MM.1S (cell line): ENCODE measurements at regions not wholly inside any gene's neighbourhood (a gene's known extent, or its start where the extent isn't known, plus 50 kb on each side); places are given as distances from the start of the nearest gene placed in this dataset.

Experiments used
- DNase-seq: peaks from one replicate; pipeline ENCODE4 v3.0.0-alpha.2; 2015
- H2AFZ ChIP-seq: fragments of 300-600 bp; sonication (generic); 2 replicates; pipeline ENCODE4 v1.6.0; 2016; ENCODE audit warnings: antibody characterized with exemption, low read length
- H3F3A ChIP-seq: fragments of 300-600 bp; sonication (generic); 2 replicates; pipeline ENCODE4 v1.6.1; 2016; ENCODE audit warnings: mild to moderate bottlenecking, antibody characterized with exemption, low read length, moderate library complexity, mixed read lengths; ENCODE audit not compliant: insufficient read depth
- H3K27ac ChIP-seq: fragments of 300-600 bp; sonication (generic); 2 replicates; pipeline ENCODE4 v1.5.1; 2016; ENCODE audit warnings: mild to moderate bottlenecking, low read length
- H3K27me3 ChIP-seq: fragments of 300-600 bp; sonication (generic); replicated peaks from 2 replicates; pipeline ENCODE4 v1.6.0; 2016; ENCODE audit warnings: low read length; ENCODE audit not compliant: insufficient read depth
- H3K36me3 ChIP-seq: fragments of 300-600 bp; sonication (generic); replicated peaks from 2 replicates; pipeline ENCODE4 v1.6.1; 2016; ENCODE audit warnings: mild to moderate bottlenecking, low read length, mixed read lengths; ENCODE audit not compliant: insufficient read depth
- H3K4me1 ChIP-seq: fragments of 300-600 bp; sonication (generic); 2 replicates; pipeline ENCODE4 v1.6.1; 2016; ENCODE audit warnings: low read length, mixed read lengths
- H3K4me2 ChIP-seq: fragments of 300-600 bp; sonication (generic); 2 replicates; pipeline ENCODE4 v1.6.0; 2016; ENCODE audit warnings: low read depth, low read length
- H3K4me3 ChIP-seq: fragments of 300-600 bp; sonication (generic); 2 replicates; pipeline ENCODE4 v1.5.1; 2016; ENCODE audit warnings: low read length, mixed read lengths
- H3K79me2 ChIP-seq: fragments of 300-600 bp; sonication (generic); 2 replicates; pipeline ENCODE4 v1.6.1; 2016; ENCODE audit warnings: mixed run types, low read length, mixed read lengths
- H3K9ac ChIP-seq: fragments of 300-600 bp; sonication (generic); 2 replicates; pipeline ENCODE4 v1.6.1; 2016; ENCODE audit warnings: low read length, mixed read lengths
- H3K9me2 ChIP-seq: fragments of 300-600 bp; sonication (generic); replicated peaks from 2 replicates; pipeline ENCODE4 v1.6.1; 2016; ENCODE audit warnings: mild to moderate bottlenecking, low read length, mixed read lengths; ENCODE audit not compliant: insufficient read depth
- H3K9me3 ChIP-seq: fragments of 300-600 bp; sonication (generic); replicated peaks from 2 replicates; pipeline ENCODE4 v1.6.1; 2016; ENCODE audit warnings: mild to moderate bottlenecking, low read length, mixed read lengths; ENCODE audit not compliant: insufficient read depth
- H4K20me1 ChIP-seq: fragments of 300-600 bp; sonication (generic); 2 replicates; pipeline ENCODE4 v1.6.1; 2016; ENCODE audit warnings: mild to moderate bottlenecking, low read length, moderate library complexity, mixed read lengths; ENCODE audit not compliant: insufficient read depth
- CTCF ChIP-seq: fragments of 300-600 bp; sonication (generic); IDR thresholded peaks from 2 replicates; pipeline ENCODE4 v1.5.1; 2016; ENCODE audit warnings: antibody characterized with exemption, low read length, mixed read lengths
- EZH2 ChIP-seq: fragments of 300-600 bp; sonication (generic); optimal IDR thresholded peaks from 2 replicates; pipeline ENCODE3; 2017; ENCODE audit warnings: low read depth, mild to moderate bottlenecking, antibody characterized with exemption, low read length, mixed read lengths
- EZH2phosphoT487 ChIP-seq: fragments of 300-600 bp; sonication (generic); IDR thresholded peaks from 2 replicates; pipeline ENCODE4 v1.6.1; 2018; ENCODE audit warnings: antibody characterized with exemption, low read length

GRCh38 chr16:66035096-66035495 lies 331.4 kb upstream of the CDH5 start:
- Histone ChIP-seq H3K4me1 (no peaks in the 10 kb centered on the region), H2AFZ (no peak overlapping the region), H3K36me3 (no peaks in the 10 kb centered on the region)

GRCh38 chr16:66032841-66033240 lies 333.6 kb upstream of the CDH5 start:
- DNase-seq = no peak
- Histone ChIP-seq H3K27me3 (no peaks in the 10 kb centered on the region), H3K4me1 (no peaks in the 10 kb centered on the region), H3K4me3 (no peak overlapping the region), H3K36me3 (no peaks in the 10 kb centered on the region), H3K79me2 (no peaks in the 10 kb centered on the region), H3K9me3 (no peaks in the 10 kb centered on the region), H3K4me2 (no peak overlapping the region), H2AFZ (no peak overlapping the region), H3K27ac (no peak overlapping the region), H4K20me1 (no peaks in the 10 kb centered on the region), H3K9ac (no peak overlapping the region), H3F3A (no peaks in the 10 kb centered on the region), H3K9me2 (no peaks in the 10 kb centered on the region)
- no peak for TF ChIP-seq EZH2
- TF ChIP-seq EZH2phosphoT487 = no peak
- TF ChIP-seq CTCF = no peak

More at GRCh38 chr16:66035096-66035495, 331.4 kb upstream of the CDH5 start:
- Histone ChIP-seq H3K9me3 (no peaks in the 10 kb centered on the region), H4K20me1 (no peaks in the 10 kb centered on the region), H3K9ac (no peak overlapping the region), H3K9me2 (no peaks in the 10 kb centered on the region), H3K79me2 (no peaks in the 10 kb centered on the region), H3K27ac (no peak overlapping the region), H3F3A (no peaks in the 10 kb centered on the region), H3K4me3 (no peak overlapping the region), H3K27me3 (no peaks in the 10 kb centered on the region), H3K4me2 (no peak overlapping the region)
- no peak for TF ChIP-seq EZH2phosphoT487
- TF ChIP-seq EZH2 = no peak
- DNase-seq = no peak

- Histone ChIP-seq H3K4me1 (no peaks in the 10 kb centered on the region), H3F3A (no peaks in the 10 kb centered on the region), H3K27me3 (no peaks in the 10 kb centered on the region), H3K9me2 (no peaks in the 10 kb centered on the region), H3K4me3 (no peak overlapping the region), H4K20me1 (no peaks in the 10 kb centered on the region), H3K9me3 (no peaks in the 10 kb centered on the region), H3K27ac (no peak overlapping the region), H2AFZ (no peak overlapping the region), H3K4me2 (no peak overlapping the region), H3K79me2 (no peaks in the 10 kb centered on the region), H3K9ac (no peak overlapping the region), H3K36me3 (no peaks in the 10 kb centered on the region)
- no peak for TF ChIP-seq CTCF
- no peak for TF ChIP-seq EZH2phosphoT487
- no peak for TF ChIP-seq EZH2
- DNase-seq = no peak
Measured at GRCh38 chr16:66030036-66030435, 336.5 kb upstream of the CDH5 start.

GRCh38 chr16:66028510-66029216 lies 337.8 kb upstream of the CDH5 start:
- Histone ChIP-seq H3K9me3 (no peaks in the 10 kb centered on the region), H3K27me3 (no peaks in the 10 kb centered on the region), H3K4me2 (no peak overlapping the region), H3K79me2 (no peaks in the 10 kb centered on the region), H2AFZ (no peak overlapping the region), H3K9ac (no peak overlapping the region), H3F3A (no peaks in the 10 kb centered on the region), H3K9me2 (no peaks in the 10 kb centered on the region), H3K36me3 (no peaks in the 10 kb centered on the region), H3K27ac (no peak overlapping the region), H3K4me1 (no peaks in the 10 kb centered on the region), H3K4me3 (no peak overlapping the region), H4K20me1 (no peaks in the 10 kb centered on the region)
- TF ChIP-seq EZH2 (no peak), EZH2phosphoT487 (no peak), CTCF (no peak)
- DNase-seq = no peak
